Thoracic aorta (tissue), 2 donors: ENCODE measurements at regions not wholly inside any gene's neighbourhood (a gene's known extent, or its start where the extent isn't known, plus 50 kb on each side); places are given as distances from the start of the nearest gene placed in this dataset.

ENCODE experiments used
- ATAC-seq: fragments of 150-250 bp; one replicate; pipeline ENCODE4 v1.8.0; 2017; ENCODE audit warnings: low read depth; ENCODE audit not compliant: insufficient number of reproducible peaks, low FRiP score
- DNase-seq: peaks from one replicate; pipeline ENCODE4 v3.0.0-alpha.2; 2020; ENCODE audit warnings: low spot score
- H3K27ac ChIP-seq, 2 donors: fragments of 200-600 bp; sonication (generic); 1 replicate in 1 of 2; 2 replicates in 1 of 2; pipeline ENCODE4 v1.5.1; 2016; ENCODE audit warnings: mild to moderate bottlenecking in 2 of 2, moderate library complexity in 2 of 2
- H3K27me3 ChIP-seq: fragments of 200-600 bp; sonication (generic); replicated peaks from 2 replicates; pipeline ENCODE4 v1.6.0; 2016; ENCODE audit warnings: mild to moderate bottlenecking; ENCODE audit not compliant: insufficient read depth
- H3K36me3 ChIP-seq: fragments of 200-600 bp; sonication (generic); one replicate; pipeline ENCODE4 v1.5.1; 2016
- H3K4me1 ChIP-seq, 2 donors: fragments of 200-600 bp; sonication (generic); 1 replicate in 1 of 2; 2 replicates in 1 of 2; pipeline versions ENCODE4 v1.5.1 to v1.6.0; 2016; ENCODE audit warnings: low read depth in 2 of 2, mild to moderate bottlenecking in 1 of 2; ENCODE audit not compliant: control insufficient read depth in 1 of 2
- H3K4me3 ChIP-seq: fragments of 200-600 bp; sonication (generic); 2 replicates; pipeline ENCODE4 v1.5.1; 2016; ENCODE audit warnings: mild to moderate bottlenecking
- H3K9me3 ChIP-seq: fragments of 200-600 bp; sonication (generic); 2 replicates; pipeline ENCODE4 v1.5.1; 2016
- CTCF ChIP-seq: fragments of 200-600 bp; sonication (generic); IDR thresholded peaks from one replicate; pipeline ENCODE4 v1.5.1; 2019; ENCODE audit warnings: antibody characterized with exemption

- Histone ChIP-seq H3K9me3 (no peaks in the 10 kb centered on the region), H3K27ac (no peak overlapping the region), H3K27me3 (no peaks in the 10 kb centered on the region), H3K4me1 (no peaks in the 10 kb centered on the region), H3K4me3 (no peak overlapping the region), H3K36me3 (no peaks in the 10 kb centered on the region)
- no peak for ATAC-seq
- no peak for DNase-seq
- TF ChIP-seq CTCF, result no peak
Measured at GRCh38 chr12:18868717-18869116, 130.8 kb downstream of the CAPZA3 start.

- DNase-seq, result no peak
- ATAC-seq, result no peak
- H3K9me3 ChIP-seq, result no peaks in the 10 kb centered on the region
- H3K27ac ChIP-seq, result no peak overlapping the region
- no peaks in the 10 kb centered on the region for H3K36me3 ChIP-seq
- no peaks in the 10 kb centered on the region for H3K4me1 ChIP-seq
- no peak for TF ChIP-seq CTCF
- no peak overlapping the region for H3K4me3 ChIP-seq
- H3K27me3 ChIP-seq, result no peaks in the 10 kb centered on the region
Measured at GRCh38 chr12:18872770-18873169, 134.9 kb downstream of the CAPZA3 start.

- Histone ChIP-seq H3K4me3 (no peak overlapping the region), H3K36me3 (no peaks in the 10 kb centered on the region), H3K4me1 (no peaks in the 10 kb centered on the region), H3K27ac (no peak overlapping the region), H3K9me3 (no peaks in the 10 kb centered on the region), H3K27me3 (no peaks in the 10 kb centered on the region)
- no peak for TF ChIP-seq CTCF
- ATAC-seq (no peak), DNase-seq (no peak)
Measured at GRCh38 chr12:18878676-18879180, 140.8 kb downstream of the CAPZA3 start.

GRCh38 chr12:18882690-18883089 lies 144.8 kb downstream of the CAPZA3 start:
- no peak for TF ChIP-seq CTCF
- DNase-seq (no peak), ATAC-seq (no peak)
- no peaks in the 10 kb centered on the region for H3K27me3 ChIP-seq
- H3K4me3 ChIP-seq, result no peak overlapping the region
- no peak overlapping the region for H3K27ac ChIP-seq
- no peaks in the 10 kb centered on the region for H3K9me3 ChIP-seq
- no peaks in the 10 kb centered on the region for H3K36me3 ChIP-seq
- peaks cover 0 to 8% of the 10 kb centered on the region in 2 donors for H3K4me1 ChIP-seq

GRCh38 chr12:18886962-18887361 lies 149.0 kb downstream of the CAPZA3 start:
- Histone ChIP-seq H3K4me3 (no peak overlapping the region), H3K27me3 (no peaks in the 10 kb centered on the region), H3K9me3 (no peaks in the 10 kb centered on the region), H3K4me1 (peaks cover 0 to 8% of the 10 kb centered on the region in 2 donors), H3K27ac (no peak overlapping the region), H3K36me3 (no peaks in the 10 kb centered on the region)
- ATAC-seq (no peak), DNase-seq (no peak)
- no peak for TF ChIP-seq CTCF
